ENCODE measurements at regions not wholly inside any gene's neighbourhood (a gene's known extent, or its start where the extent isn't known, plus 50 kb on each side); places are given as distances from the start of the nearest gene placed in this dataset.
"Not testable (repeated sequence)": the region's sequence is repeated elsewhere in the genome, so short reads cannot be mapped to it uniquely, and the experiment has no call there.

GRCh38 chr10:57472823-57473619, 794.7 kb downstream of the IPMK start:
- DNase-seq = no peak

- no peak for DNase-seq
These were observed 798.7 kb downstream of the IPMK start for GRCh38 chr10:57468894-57469432.

GRCh38 chr10:57465155-57465554, 802.5 kb downstream of the IPMK start:
- no peak for DNase-seq

DNA sequence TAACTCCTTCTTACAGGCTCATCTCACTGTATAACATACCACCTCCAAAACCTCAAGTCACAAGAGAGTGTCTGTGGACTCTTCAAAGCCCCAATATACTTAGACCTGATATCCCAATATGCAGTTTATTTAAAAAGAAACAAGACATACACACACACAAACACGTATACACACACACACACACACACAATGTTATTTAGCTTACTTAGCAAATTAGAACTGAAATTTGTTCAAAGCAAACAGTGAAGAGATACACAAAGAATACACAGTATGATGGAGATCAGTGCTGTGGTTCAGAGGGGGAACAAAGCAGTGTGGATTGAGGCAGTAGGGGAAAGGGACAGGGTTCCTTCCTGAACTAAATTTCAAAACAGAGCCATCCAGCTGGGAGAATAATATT, 807.2 kb downstream of the IPMK start:
- DNase-seq = no peak

- no peak for DNase-seq
These were observed 809.7 kb downstream of the IPMK start for GRCh38 chr10:57457972-57458512.

DNA sequence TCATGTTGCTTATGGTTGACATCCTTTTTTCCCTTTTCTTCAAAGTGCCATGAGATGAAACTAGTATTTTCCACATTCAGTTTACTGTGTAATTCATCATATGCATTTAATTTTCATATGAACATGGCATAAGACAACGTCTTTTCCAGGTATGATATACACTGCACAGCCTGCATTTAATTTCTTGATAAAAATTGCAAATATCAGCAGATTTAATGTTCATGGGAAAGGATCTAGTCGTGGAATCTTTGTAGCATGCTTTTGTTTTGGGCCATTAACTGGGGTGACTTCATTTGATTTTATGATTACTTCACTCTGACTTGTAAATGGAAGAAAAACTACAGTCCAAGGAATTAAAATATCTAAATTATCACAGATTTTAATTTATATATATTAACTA, 837.3 kb downstream of the IPMK start:
- DNase-seq = no peak

DNA sequence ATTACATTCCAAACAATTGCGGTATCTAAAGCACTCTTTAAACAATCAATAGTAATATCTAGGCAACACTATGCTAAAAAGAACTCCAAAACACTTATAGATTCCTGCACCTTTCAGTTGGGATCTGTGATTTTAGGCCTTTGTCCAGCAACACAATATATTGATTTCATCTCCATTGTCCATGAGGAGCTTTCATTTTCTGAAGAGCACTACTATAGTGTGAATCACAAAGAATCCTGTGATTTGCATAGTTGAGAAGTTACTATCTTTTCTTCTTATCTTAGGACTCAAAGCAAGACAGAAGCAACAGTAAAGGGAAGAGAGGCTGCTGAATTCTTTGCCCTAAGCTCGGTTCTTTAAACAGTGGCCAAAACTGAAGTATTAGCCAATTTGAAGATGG, 846.8 kb downstream of the IPMK start:
- DNase-seq = no peak

- DNase-seq = no peak
These were observed 849.2 kb downstream of the IPMK start for GRCh38 chr10:57418476-57418875.

- DNase-seq = no peak
These were observed 871.8 kb downstream of the IPMK start for GRCh38 chr10:57395923-57396322.

GRCh38 chr10:57367412-57367811, 900.3 kb downstream of the IPMK start:
- DNase-seq = no peak

- no peak for DNase-seq
These were observed 904.9 kb downstream of the IPMK start for GRCh38 chr10:57362811-57363210.

GRCh38 chr10:57353403-57354003, 914.2 kb downstream of the IPMK start:
- no peak for DNase-seq

GRCh38 chr10:57351076-57351475, 916.6 kb downstream of the IPMK start:
- DNase-seq = no peak

DNA sequence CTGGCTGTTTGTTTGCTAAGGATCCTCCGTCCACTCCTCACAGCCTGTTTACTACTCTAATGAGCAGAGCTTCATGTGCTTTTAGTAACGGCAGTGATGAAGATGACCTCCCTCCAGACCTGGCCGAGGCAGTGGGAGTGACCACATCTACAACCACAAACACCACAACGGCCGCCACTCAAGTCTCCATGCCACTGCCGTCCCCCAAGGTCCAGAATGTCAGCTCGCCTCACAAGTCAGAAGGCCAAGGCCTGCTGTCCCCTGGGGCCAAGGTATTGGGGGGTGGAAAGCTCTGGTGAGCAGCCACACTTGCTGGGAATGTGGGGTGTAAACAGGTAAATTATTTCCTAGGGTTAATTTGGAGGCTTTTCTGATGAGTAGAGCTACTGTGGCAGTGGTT, 926.4 kb downstream of the IPMK start:
- no peak for DNase-seq

DNA sequence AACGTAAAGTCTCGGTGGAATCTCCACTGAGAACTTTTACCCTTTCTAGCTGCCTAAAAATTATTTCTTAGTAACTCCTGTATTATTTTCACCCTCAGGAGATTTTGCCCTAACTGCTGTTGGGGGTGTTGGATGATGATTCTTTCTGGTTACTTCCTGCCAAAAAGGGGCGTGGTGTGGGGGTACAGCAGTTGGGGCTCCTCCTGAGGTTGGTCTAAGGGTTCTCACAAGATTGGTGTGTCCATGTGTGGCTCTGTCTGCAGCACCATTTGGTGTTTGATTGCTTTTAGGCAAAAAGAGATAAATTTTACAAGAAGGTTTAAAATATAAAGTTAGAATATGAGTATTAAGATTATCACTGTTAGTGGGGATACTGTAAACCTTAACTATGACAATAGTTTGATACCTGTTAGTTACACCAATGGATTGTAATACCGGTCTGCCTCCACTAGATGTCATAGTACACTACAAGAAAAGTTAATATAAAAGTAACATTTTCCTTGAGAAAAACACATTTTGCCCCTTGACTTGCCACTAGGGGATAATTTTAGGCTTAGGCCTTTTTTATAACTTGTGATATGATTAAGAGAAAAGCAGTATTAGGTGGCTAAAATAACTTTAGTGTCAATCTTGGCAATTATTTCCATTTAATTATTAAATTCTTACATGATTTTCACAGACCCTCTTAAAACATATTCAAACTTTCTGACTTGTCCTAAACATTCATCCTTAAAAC, 928.7 kb downstream of the IPMK start:
- peak in 1 of 2 experiments; percentile 19 for DNase-seq

DNA sequence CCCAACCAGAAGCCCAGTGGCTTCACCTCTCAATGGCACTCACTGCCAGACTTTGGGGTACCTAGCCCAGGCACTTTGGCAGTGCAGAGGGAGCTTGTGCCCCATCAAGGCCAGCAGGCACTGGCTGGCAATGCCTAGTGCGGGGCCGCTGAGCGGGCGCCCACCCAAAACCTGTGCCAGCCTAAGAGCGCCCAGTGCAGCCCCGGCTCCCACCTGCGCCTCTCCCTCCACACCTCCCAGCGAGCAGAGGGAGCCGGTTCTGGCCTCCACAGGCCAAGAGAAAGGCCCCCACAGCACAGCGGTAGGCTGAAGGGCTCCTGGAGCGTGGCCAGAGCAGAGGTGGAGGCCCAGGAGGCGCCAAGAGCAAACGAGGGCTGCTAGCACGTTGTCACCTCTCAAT, 930.8 kb downstream of the IPMK start:
- no peak for DNase-seq

GRCh38 chr10:57336341-57336740, 931.4 kb downstream of the IPMK start:
- DNase-seq = no peak

GRCh38 chr10:57334523-57334922, 933.2 kb downstream of the IPMK start:
- no peak for DNase-seq

GRCh38 chr10:57333880-57334279, 933.8 kb downstream of the IPMK start:
- DNase-seq = no peak

DNA sequence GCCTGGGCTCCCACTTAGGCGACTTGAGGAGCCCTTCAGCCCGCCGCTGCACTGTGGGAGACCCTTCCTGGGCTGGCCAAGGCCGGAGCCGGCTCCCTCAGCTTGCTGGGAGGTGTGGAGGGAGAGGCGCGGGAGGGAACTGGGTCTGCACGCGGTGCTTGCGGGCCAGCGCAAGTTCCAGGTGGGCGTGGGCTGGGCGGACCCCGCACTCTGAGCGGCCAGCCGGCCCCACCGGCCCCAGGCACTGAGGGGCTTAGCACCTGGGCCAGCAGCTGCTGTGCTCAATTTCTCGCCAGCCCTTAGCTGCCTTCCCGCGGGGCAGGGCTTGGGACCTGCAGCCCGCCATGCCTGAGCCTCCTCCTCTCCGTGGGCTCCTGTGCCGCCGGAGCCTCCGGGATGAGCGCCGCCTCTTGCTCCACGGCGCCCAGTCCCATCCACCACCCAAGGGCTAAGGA, 946.3 kb downstream of the IPMK start:
- not testable (repeated sequence) for DNase-seq

DNA sequence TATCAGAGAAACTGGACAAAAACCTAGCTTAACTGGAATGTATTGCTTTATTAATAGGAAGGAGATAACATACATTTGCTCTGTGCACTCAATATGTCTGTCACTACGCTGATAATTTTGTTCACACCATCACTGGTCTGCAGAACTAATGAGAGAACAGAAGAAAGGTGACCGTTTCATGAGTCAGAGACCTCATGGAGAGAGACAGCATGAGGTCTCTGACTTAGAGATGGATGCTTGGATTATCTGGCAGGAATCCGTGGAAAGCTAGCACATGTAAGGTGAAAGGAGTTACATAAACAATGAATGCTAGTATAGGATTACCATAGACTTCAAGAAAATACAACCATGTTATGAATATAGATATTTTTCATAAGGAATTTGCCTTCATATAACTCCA, 947.3 kb downstream of the IPMK start:
- no peak for DNase-seq

GRCh38 chr10:57314046-57314445, 953.0 kb upstream of the ZWINT start:
- DNase-seq = no peak

DNA sequence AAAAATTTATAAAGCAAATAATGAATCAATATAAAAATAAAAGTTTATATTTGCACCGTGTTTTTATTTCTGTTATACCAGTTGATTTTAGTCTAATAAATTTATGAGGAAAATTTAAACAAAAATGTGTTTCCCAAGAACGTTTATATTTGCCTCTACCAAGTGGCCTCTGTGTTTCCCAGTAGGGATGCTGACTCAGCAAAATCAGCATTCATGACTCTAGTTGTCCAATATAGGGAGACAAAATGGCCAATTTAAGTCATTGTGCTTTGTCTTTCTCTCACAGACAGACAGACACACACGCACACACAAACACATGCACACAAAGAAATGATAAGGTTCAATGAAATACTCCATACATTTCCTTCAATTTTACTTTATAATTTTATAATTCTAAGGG, 942.5 kb upstream of the ZWINT start:
- DNase-seq = no peak
